DMS114 treated with DMSO at 0.1 percent for 48 hours (cell line): ENCODE measurements at regions not wholly inside any gene's neighbourhood (a gene's known extent, or its start where the extent isn't known, plus 50 kb on each side); places are given as distances from the start of the nearest gene placed in this dataset.

ENCODE experiments used
- DNase-seq: peaks from one replicate; lab custom pipeline; 2025; ENCODE audit not compliant: unreplicated experiment; lab: John Stamatoyannopoulos, UW

DNA sequence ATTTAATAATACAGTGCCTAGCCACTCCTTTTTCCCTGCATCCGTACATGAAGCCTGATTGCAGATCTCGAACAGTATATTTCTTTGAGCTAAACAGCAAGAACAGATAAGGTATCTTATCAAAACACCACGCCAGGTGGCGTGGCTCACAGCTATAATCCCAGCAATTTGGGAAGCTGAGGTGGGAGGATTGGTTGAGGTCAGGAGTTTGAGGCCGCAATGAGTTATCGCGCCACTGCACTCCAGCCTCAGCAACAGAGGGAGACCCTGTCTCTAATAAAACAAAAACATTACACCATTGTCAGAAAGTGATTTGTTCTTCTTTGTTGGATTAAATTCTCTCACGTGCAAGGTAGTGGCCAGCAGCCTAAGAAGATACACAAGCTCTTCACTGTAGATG, 291.2 kb upstream of the DMRT1 start:
- no peak for DNase-seq

GRCh38 chr9:551986-552929, 289.2 kb upstream of the DMRT1 start:
- DNase-seq, result no peak

GRCh38 chr9:555493-555892, 286.0 kb upstream of the DMRT1 start:
- no peak for DNase-seq

GRCh38 chr9:556199-556598, 285.3 kb upstream of the DMRT1 start:
- no peak for DNase-seq

- DNase-seq, result no peak
Observed at GRCh38 chr9:556675-557074, 284.8 kb upstream of the DMRT1 start.

DNA sequence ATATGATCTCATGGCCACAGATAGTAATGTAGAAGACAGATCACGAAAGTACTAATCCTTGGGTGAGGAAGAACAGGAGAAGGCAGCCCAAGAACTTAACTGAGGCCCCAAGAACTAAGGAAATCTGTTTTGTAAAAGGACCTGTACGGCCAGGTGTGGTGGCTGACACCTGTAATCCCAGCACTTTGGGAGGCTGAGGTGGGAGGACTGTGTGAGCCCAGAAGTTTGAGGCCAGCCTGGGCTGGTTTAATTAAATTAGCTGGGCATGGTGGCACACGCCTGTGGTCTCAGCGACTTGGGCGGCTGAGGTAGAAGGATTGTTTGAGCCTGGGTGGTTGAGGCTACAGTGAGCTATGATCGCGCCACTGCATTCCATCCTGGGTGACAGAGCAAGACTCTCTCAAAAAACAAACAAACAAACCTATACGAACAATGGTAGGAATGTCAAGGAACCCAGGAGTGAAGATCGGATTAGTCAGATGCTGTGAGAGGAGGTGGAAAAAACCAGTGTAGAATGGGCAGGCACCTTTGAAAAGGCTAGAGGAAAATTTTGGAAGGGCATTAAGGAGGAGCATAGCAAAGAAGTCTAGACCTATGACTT, 283.8 kb upstream of the DMRT1 start:
- DNase-seq, result no peak

DNA sequence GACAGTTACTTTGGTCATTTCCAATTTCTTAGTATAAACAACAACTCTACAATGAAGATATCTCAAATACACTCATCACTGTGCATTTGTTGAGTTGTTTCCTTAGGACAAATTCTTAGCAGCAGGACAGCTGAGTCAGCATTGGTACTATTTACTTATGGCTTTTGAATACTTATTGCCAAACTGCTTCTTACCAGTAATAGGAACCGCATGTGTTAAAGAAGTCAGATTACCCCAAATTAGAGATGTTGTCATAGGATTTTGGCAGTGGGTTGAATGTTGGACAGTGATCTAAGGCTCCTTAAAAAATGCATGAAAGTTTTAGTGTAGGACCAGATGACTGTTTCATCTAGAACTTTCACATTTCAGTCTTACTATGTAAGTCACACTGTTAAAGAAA, 280.1 kb upstream of the DMRT1 start:
- DNase-seq, result no peak

DNA sequence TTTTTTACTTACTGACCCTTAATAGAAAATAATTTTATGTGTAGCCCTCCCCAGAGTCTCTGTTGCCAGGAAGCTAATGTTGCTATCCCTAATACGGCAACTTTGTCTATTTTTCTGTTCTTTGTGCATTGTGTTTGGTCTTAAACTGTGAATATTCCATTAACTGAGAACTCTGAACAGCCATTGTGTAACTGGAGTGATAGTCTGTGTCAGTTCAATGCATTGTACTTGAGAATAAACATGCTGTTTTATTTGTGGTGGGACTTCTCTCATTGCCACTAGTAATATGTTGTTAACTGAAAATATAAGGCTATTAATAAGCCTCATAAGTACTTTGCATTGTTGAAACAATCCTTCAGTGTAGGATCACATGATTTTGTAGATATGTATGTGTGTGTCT, 278.3 kb upstream of the DMRT1 start:
- DNase-seq, result no peak

DNA sequence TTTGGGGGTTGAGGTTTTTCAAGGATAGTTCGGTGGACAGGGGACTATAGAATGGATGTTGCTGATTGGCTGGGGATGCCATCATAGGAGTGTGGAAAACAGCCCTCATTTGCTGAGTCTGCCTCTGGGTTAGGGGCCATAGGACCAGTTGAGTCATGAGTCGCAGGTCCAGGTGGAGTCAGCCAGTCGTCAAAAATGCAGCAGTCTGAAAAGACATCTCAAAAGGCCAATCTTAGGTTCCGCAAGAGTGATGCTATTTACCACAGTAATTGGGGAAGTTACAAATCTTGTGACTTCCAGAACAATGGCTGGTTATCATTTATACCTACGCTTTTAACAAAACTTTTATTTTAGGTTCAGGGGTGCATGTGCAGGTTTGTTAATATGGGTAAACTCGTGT, 276.0 kb upstream of the DMRT1 start:
- no peak for DNase-seq

DNA sequence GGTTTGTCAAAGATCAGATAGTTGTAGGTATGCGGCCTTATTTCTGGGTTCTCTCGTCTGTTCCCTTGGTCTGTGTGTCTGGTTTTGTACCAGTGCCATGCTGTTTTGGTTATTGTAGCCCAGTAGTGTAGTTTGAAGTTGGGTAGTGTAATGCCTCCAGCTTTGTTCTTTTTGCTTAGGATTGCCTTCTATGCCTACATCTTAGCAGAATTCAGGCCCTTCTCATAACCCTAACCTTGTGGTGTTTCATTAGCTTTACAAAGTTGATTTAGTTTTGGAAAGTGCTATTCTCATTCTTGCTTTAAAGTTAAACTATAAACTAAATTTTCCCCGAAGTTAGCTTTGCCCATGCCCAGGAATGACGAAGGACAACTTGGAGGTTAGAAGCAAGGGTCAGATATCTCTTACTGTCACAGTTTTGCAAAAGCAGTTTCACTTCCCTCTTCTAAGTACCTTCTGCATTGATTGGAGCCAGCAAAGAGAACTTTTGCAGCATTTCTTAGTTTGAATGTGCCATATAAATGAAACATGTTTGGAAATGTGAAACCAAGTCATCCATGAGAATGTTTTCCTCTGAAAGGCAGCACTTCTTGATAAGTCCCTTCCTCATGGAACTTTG, 274.3 kb upstream of the DMRT1 start:
- DNase-seq, result no peak

- DNase-seq, result no peak
Observed at GRCh38 chr9:567747-568305, 273.7 kb upstream of the DMRT1 start.

GRCh38 chr9:569296-569695, 272.2 kb upstream of the DMRT1 start:
- DNase-seq, result no peak

DNA sequence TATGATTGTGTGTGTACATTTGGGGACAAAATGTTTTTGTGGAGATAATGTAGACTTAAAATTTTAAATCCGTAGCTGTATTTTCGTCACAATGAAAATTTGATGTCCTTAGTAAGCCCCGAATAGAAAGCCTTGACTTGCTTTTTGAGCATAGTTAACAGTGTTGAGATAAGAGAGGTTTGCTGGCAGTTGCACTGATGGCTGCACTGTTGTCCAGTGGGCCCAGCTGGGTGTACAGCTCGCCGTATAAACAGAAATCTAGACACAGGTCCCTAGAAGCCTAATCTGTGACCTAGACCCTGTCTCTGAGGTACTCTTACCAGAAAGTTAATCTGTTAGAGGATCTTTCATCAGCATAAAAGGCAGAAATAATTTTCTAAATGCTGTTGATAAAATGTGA, 271.3 kb upstream of the DMRT1 start:
- DNase-seq, result no peak

- DNase-seq, result no peak
Observed at GRCh38 chr9:571066-571465, 270.4 kb upstream of the DMRT1 start.

GRCh38 chr9:571741-572140, 269.8 kb upstream of the DMRT1 start:
- DNase-seq, result no peak

- no peak for DNase-seq
Observed at GRCh38 chr9:573691-574410, 267.6 kb upstream of the DMRT1 start.

DNA sequence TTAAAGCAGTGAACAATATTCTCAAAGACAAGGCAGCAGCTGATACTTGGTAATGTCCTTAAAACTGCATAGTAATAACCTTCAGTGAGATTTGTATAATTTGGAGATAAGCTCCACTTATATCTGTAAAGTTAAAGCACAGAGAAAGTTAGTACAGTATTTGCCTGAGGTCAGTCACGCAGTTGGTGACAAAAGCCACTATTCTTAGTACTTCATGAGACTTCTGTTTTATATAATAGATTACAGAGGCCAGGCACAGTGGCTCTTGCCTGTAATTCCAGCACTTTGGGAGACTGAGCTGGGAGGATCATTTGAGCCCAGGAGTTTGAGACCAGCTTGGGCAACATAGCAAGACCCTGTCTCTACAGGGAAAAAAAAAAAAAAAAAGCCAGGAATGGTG, 266.4 kb upstream of the DMRT1 start:
- no peak for DNase-seq

DNA sequence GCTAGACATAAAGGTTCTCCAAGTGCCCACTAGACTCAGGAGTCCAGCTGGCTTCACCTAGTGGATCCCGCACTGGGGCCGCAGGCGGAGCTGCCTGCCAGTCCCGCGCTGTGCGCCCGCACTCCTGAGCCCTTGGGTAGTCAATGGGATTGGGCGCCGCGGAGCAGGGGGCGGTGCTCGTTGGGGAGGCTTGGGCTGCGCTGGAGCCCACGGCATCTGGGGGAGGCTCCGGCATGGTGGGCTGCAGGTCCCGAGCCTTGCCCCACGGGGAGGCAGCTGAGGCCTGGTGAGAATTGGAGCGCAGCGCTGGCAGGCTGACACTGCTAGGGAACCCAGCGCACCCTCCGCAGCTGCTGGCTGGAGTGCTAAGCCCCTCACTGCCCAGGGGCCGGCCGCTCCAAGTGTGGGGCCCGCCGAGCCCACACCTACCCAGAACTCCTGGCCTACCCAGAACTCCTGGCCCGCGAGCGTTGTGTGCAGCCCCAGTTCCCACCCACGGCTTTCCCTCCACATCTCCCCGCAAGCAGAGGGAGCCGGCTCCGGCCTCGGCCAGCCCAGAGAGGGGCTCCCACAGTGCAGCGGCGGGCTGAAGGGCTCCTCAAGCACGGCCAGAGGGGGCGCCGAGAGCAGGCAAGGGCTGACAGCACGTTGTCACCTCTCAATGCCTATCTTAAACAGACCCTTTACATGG, 260.7 kb upstream of the DMRT1 start:
- no peak for DNase-seq

DNA sequence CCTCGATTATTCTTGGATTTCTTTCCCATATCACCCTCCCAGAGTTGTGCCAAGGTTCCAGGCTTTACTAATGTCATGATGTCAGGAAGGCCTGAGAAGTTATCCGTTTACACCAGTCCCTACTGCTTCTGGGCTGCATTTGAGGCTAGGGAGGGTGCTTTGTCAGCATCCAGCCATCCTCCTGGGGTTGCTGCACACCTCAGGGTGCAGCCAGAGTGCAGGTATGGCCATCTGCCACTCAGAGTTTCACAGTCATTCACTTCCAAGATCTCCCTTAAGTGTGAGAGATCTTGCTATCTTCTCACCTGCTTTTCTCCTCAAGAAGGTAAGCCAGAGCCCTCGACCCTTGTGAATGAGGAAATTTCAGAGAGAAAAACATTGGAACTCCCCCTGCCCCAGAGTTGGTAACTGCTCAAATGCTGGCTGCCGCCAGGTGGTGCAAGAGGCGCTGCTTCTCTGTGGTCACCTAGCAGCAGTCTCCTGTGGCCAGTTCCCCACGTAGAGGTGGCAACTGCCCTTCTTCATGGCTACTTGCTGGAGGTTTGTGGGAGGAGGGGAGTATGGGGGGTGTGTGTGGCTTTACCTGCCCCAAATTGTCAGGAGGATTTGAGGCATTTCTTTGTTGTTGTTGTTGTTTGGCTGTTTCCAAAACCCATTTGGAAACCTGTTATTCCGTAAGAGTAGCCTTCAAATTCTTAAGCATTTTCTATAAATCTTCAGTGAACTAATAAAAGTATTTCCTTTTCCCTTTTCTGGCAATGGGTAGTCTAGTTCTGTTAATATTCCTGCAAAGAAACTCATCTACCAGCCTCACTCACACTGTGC, 259.6 kb upstream of the DMRT1 start:
- DNase-seq, result no peak

GRCh38 chr9:582775-583174, 258.7 kb upstream of the DMRT1 start:
- DNase-seq, result no peak
